ENCODE measurements at regions not wholly inside any gene's neighbourhood (a gene's known extent, or its start where the extent isn't known, plus 50 kb on each side); places are given as distances from the start of the nearest gene placed in this dataset.
"Not testable (repeated sequence)": the region's sequence is repeated elsewhere in the genome, so short reads cannot be mapped to it uniquely, and the experiment has no call there.

DNA sequence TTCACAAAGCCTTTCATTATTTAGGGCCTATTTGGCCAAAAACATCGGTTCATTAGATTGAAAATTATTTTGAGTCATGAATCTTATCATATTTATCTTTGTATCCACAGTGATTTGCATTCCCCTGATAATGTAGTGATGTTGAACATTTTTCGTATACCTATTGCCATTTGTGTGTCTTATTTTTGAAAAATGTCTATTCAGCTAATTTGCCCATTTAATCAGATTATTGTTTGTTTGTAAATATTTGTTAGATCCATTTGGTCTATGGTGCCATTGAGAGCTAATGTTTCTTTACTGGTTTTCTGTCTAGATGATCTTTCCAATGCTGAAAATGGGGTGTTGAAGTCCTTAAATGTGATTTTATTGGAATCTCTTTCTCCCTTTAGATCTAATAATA, 439.2 kb upstream of the TYRP1 start:
- no peak for DNase-seq (ENCODE audit: low read depth, low spot score)

GRCh38 chr9:12266758-12267157, 426.4 kb upstream of the TYRP1 start:
- no peak for DNase-seq (ENCODE audit: low read depth, low spot score)

GRCh38 chr9:12271421-12271891, 421.7 kb upstream of the TYRP1 start:
- peak; percentile 11 for DNase-seq (ENCODE audit: low read depth, low spot score)

- DNase-seq (ENCODE audit: low read depth, low spot score): no peak
Observed at GRCh38 chr9:12272471-12273120, 420.6 kb upstream of the TYRP1 start.

DNA sequence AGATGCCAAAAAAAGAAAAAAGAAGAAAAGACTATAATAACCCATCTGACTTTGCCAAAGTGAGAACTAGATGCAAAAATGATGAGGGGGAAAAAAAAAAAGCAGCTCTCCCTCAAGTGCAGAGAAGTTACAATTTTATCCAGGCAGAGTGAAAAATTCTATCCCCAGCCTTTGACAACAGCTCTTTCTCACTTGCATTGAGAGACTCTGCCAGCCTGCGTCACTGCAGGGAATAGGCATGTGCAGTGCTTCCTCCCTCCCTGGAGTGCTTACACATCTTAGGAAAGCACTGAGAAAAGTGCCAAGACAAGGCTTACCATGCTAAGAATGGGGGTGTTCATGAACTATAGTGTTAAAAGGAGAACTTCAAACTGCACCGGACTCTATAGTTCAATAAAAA, 418.6 kb upstream of the TYRP1 start:
- DNase-seq (ENCODE audit: low read depth, low spot score): no peak

DNA sequence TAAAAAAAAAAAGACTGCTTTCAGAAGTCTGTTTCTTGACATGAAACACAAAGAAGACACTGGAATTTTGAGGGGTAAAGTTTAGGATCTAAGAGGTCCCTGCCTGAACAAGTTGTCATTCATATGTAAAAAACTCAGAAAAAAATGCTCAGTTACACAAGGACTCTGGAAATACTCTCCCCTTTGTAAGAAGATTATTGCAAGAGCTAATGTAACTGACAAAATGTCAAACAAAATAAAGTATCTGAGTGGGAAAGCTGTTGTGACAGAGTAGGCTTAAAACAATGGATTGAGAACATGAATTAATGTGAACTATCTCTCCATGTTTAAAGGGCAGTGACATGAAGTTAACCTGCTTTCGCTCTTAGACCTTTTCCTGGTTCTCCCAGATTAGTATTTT, 416.7 kb upstream of the TYRP1 start:
- no peak for DNase-seq (ENCODE audit: low read depth, low spot score)

- DNase-seq (ENCODE audit: low read depth, low spot score): no peak
Observed at GRCh38 chr9:12289711-12290110, 403.5 kb upstream of the TYRP1 start.

DNA sequence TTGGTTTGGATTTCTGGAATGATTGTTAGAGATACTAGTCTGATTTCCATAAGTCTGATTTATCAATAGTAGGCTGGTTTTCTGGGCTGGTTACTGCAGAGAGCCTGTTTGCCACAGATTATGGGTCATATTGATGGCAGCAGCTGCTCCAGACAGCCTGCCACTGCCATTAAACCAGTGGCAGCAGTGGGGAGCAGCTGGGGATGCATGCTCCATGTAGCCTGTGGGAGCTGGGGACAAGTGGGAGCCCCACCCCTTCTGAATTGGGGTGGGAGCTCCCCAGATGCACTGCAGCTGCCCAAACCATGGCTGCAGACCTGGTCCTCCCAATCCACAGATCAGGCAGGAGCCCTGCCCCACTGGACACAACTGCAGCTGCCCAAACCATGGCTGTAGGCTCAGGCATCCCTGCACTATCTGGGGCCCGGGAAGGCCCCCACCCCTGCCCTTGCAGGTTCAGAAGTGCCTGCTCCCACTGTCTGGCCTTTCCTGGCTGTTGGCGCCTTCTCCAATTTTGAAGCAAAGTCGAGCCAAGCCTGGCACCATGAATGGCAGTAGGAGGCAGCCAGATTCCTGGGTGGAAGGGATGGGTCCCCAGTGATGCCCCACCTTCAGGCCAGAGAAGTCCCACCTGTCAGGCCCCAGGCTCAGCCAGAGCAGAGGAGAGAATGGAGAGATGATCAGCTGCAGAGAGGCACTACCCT, 402.9 kb upstream of the TYRP1 start:
- no peak for DNase-seq (ENCODE audit: low read depth, low spot score)

DNA sequence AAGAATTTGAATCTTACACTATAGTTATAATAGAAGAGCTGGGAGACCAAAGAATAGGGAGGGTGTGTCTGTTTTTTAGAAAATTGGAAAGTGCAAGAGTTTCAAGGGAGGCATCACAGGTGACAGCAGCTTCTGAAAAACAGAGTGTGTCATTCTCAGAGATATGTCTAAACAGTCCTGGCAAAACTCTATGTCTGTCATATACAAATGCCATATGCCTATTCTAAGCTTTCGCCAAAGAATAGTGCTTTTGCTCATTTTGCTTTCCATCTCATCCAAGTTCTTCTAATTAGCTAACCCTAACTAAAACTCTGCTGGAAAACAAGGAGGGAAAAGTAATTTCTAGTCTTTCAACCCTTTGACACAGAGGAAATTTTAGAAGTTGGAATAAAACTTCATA, 388.0 kb upstream of the TYRP1 start:
- DNase-seq (ENCODE audit: low read depth, low spot score): no peak

- DNase-seq (ENCODE audit: low read depth, low spot score): no peak
Observed at GRCh38 chr9:12314589-12314988, 378.6 kb upstream of the TYRP1 start.

DNA sequence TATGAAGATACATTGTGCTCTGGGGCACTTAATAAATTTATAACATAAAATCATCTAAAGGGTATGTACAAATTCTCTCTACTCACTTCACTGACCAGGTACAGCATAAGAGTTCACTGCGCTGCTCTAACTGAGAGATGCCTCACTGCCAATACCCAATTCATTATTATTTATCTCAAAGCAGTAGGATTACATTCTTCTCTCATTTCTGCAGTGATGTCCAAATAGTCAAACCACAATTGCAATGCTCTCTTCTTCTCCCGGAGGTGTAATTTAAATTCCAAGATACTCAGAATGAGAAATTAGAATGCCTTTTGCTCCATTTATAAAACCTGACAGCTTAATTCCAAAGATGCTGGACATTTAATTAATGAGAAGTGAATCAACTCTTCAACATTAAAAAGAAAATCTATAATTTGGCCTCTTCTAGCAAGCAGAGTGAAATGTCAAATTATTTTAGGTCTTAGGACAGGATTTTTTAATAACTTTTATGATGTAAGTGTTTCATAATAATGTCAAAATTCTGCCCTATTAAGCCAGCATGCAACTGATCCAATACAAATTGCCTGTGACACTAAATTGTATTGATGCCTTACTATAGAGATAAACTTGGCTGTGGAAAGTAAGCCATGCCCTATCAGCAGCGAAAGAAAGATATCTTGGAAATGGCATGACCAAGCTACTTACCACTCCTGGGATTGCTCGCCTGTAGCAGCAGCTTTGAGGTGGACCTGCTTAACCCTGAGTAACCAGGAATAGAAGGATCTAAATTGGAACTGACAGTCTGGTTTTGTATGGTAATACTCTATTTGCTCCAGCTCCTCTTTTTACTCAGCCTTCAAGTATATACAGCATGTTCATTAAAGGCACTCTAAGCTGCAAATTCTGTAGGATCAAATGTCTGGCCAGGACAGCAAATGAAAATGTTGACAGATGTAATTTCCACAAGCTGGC, 374.2 kb upstream of the TYRP1 start:
- DNase-seq (ENCODE audit: low read depth, low spot score): no peak

DNA sequence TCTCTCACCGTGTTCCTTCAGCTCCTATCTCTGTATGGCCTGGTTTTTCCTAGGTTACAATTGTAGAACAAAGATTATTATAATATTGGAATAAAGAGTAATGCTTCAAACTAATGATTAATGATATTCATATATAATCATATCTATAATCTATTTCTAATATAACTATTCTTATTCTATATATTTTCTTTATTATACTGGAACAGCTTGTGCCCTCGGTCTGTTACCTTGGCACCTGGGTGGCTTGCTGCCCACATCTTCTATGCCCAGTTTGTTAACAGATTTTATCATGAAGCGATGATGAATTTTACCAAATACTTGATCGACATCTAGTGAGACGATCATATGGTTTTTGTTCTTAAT, 363.6 kb upstream of the TYRP1 start:
- DNase-seq (ENCODE audit: low read depth, low spot score): no peak

DNA sequence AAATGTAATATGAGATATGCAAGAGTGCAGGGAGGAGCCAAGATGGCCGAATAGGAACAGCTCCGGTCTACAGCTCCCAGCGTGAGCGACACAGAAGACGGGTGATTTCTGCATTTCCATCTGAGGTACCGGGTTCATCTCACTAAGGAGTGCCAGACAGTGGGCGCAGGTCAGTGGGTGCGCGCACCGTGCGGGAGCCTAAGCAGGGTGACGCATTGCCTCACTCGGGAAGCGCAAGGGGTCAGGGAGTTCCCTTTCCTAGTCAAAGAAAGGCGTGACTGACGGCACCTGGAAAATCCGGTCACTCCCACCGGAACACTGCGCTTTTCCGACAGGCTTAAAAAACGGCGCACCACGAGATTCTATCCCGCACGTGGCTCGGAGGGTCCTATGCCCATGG, 359.2 kb upstream of the TYRP1 start:
- not testable (repeated sequence) for DNase-seq (ENCODE audit: low read depth, low spot score)

- no peak for DNase-seq (ENCODE audit: low read depth, low spot score)
Observed at GRCh38 chr9:12350775-12351174, 342.4 kb upstream of the TYRP1 start.

- DNase-seq (ENCODE audit: low read depth, low spot score): no peak
Observed at GRCh38 chr9:12351293-12352044, 341.7 kb upstream of the TYRP1 start.

DNA sequence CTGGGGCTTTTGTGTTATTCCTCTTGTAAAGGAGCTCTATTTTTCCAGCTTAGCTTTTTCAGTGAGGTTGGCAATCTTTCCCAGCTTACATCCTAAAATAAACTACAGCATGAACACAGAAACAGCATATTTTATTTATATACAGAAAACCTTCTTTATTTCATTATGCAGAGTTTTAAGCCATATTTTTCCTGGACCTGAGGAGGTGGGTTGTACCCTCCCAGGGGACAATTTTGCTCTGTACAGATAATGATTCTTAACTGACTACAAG, 341.2 kb upstream of the TYRP1 start:
- no peak for DNase-seq (ENCODE audit: low read depth, low spot score)

DNA sequence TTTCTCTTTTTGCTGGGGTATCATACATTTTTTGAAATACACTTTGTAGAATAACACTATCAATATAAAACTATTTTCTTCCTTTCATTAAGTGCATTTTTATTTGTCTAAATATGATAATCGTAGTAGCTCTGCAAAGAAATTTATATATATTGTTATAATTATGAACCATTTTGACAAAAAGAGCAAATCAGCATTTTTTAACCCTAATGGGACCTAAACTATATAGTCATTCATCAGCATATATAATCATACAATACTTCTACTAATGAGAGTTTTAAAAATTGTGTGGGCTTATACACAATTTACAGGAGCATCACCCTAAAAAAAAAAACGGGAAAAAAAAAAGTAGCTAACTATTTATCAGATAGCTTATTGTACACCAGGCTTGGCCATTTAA, 329.7 kb upstream of the TYRP1 start:
- DNase-seq (ENCODE audit: low read depth, low spot score): no peak

- no peak for DNase-seq (ENCODE audit: low read depth, low spot score)
Observed at GRCh38 chr9:12368569-12368968, 324.6 kb upstream of the TYRP1 start.

- DNase-seq (ENCODE audit: low read depth, low spot score): no peak
Observed at GRCh38 chr9:12391839-12392509, 301.2 kb upstream of the TYRP1 start.

DNA sequence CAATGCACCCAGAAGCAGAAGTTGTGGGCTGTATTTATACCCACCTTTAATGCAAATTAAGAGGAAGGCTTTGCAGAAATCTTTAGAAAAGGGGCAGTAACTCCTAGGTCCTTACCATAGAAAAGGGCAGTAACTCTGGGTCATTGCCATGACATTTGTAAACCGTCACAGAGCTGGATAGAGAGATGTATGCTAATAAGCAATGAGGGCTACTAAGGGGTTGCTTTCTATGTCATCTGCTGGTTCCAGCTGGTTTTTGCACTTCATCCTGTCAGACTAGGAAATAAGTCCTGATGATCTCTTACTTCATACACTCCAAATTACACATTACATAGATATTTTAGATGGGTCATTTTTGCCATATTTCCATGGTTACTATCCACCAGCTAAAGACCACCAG, 299.1 kb upstream of the TYRP1 start:
- DNase-seq (ENCODE audit: low read depth, low spot score): no peak

- no peak for DNase-seq (ENCODE audit: low read depth, low spot score)
Observed at GRCh38 chr9:12403721-12404120, 289.5 kb upstream of the TYRP1 start.
